Mesenchymal stem cell (in vitro differentiated cells and primary cell): ENCODE measurements at regions not wholly inside any gene's neighbourhood (a gene's known extent, or its start where the extent isn't known, plus 50 kb on each side); places are given as distances from the start of the nearest gene placed in this dataset.

Experiments used
- DNase-seq: peaks from one replicate; pipeline ENCODE4 v3.0.0-alpha.2; 2013
- H2AFZ ChIP-seq: one replicate; pipeline ENCODE4 v1.6.1; 2013; ENCODE audit warnings: low read depth, mild to moderate bottlenecking, control low read depth, inconsistent platforms, low read length, moderate library complexity
- H2AK5ac ChIP-seq: 2 replicates; pipeline ENCODE4 v1.6.1; 2013; ENCODE audit warnings: low read length, moderate library complexity, mild to moderate bottlenecking, inconsistent platforms; ENCODE audit not compliant: severe bottlenecking
- H2BK120ac ChIP-seq: one replicate; pipeline ENCODE4 v1.6.1; 2013; ENCODE audit warnings: low read depth, mild to moderate bottlenecking, inconsistent platforms, low read length, moderate library complexity
- H2BK12ac ChIP-seq, 2 experiments: one replicate each; pipeline ENCODE4 v1.6.1; 2013; ENCODE audit warnings: inconsistent platforms in 2 of 2, low read length in 2 of 2, mild to moderate bottlenecking in 2 of 2, moderate library complexity in 2 of 2, control low read depth in 1 of 2
- H2BK15ac ChIP-seq: one replicate; pipeline ENCODE4 v1.6.1; 2013; ENCODE audit warnings: mild to moderate bottlenecking, low read depth, inconsistent platforms; ENCODE audit not compliant: poor library complexity, severe bottlenecking
- H2BK5ac ChIP-seq: 2 replicates; pipeline ENCODE4 v1.6.1; 2013; ENCODE audit warnings: low read depth, mild to moderate bottlenecking, low read length, control low read depth, inconsistent platforms; ENCODE audit not compliant: poor library complexity, severe bottlenecking
- H3K14ac ChIP-seq, 2 experiments: one replicate each; pipeline ENCODE4 v1.6.1; 2013; ENCODE audit warnings: inconsistent platforms in 2 of 2, low read length in 2 of 2, control low read depth in 1 of 2, mild to moderate bottlenecking in 1 of 2, moderate library complexity in 1 of 2
- H3K18ac ChIP-seq, 2 experiments: one replicate each; pipeline ENCODE4 v1.6.1; 2013; ENCODE audit warnings: inconsistent platforms in 2 of 2, low read length in 2 of 2, control low read depth in 1 of 2, low read depth in 1 of 2, mild to moderate bottlenecking in 1 of 2
- H3K23ac ChIP-seq, 2 experiments: one replicate each; pipeline ENCODE4 v1.6.1; 2013; ENCODE audit warnings: inconsistent platforms in 2 of 2, low read length in 2 of 2, mild to moderate bottlenecking in 2 of 2, moderate library complexity in 2 of 2, control low read depth in 1 of 2
- H3K27ac ChIP-seq: 2 replicates; pipeline ENCODE4 v1.5.1; 2013; ENCODE audit warnings: mild to moderate bottlenecking, moderate library complexity, low read length, control low read depth, inconsistent platforms; ENCODE audit not compliant: poor library complexity, severe bottlenecking
- H3K27me3 ChIP-seq, 2 experiments: 2 replicates each; pipeline versions ENCODE4 v1.6.1 to v1.7.0; 2013; ENCODE audit warnings: low read length in 2 of 2, mild to moderate bottlenecking in 2 of 2, moderate library complexity in 2 of 2, control low read depth in 1 of 2, inconsistent platforms in 1 of 2; ENCODE audit not compliant: control insufficient read depth in 1 of 2, insufficient read depth in 1 of 2
- H3K36me3 ChIP-seq, 2 experiments: 2 replicates each; pipeline versions ENCODE4 v1.6.1 to v1.7.0; 2013; ENCODE audit warnings: low read length in 2 of 2, control low read depth in 1 of 2, inconsistent platforms in 1 of 2, low read depth in 1 of 2, mild to moderate bottlenecking in 1 of 2; ENCODE audit not compliant: insufficient read depth in 2 of 2, control insufficient read depth in 1 of 2
- H3K4ac ChIP-seq, 2 experiments: one replicate each; pipeline ENCODE4 v1.6.1; 2013; ENCODE audit warnings: inconsistent platforms in 2 of 2, low read length in 2 of 2, mild to moderate bottlenecking in 2 of 2, moderate library complexity in 2 of 2, control low read depth in 1 of 2, low read depth in 1 of 2
- H3K4me1 ChIP-seq: 2 replicates; pipeline ENCODE4 v1.6.1; 2013; ENCODE audit warnings: low read depth, low read length, control low read depth; ENCODE audit not compliant: control insufficient read depth, insufficient read depth
- H3K4me2 ChIP-seq: 2 replicates; pipeline ENCODE4 v1.6.1; 2013; ENCODE audit warnings: low read length, mild to moderate bottlenecking, inconsistent platforms; ENCODE audit not compliant: poor library complexity, severe bottlenecking
- H3K4me3 ChIP-seq, 2 experiments: 2 replicates each; pipeline versions ENCODE4 v1.5.1 to v1.7.0; 2013; ENCODE audit warnings: low read length in 2 of 2, mild to moderate bottlenecking in 2 of 2, control low read depth in 1 of 2, low read depth in 1 of 2; ENCODE audit not compliant: insufficient read depth in 1 of 2
- H3K79me1 ChIP-seq: replicated peaks from 2 replicates; pipeline ENCODE4 v1.6.1; 2013; ENCODE audit warnings: mild to moderate bottlenecking, control low read depth, low read length, inconsistent platforms; ENCODE audit not compliant: poor library complexity, severe bottlenecking
- H3K9ac ChIP-seq: 2 replicates; pipeline ENCODE4 v1.7.0; 2013; ENCODE audit warnings: mild to moderate bottlenecking, low read length, moderate library complexity
- H3K9me3 ChIP-seq: 2 replicates; pipeline ENCODE4 v1.7.0; 2013; ENCODE audit warnings: mild to moderate bottlenecking, low read length; ENCODE audit not compliant: control insufficient read depth
- H4K8ac ChIP-seq: one replicate; pipeline ENCODE4 v1.6.1; 2013; ENCODE audit warnings: inconsistent platforms, mild to moderate bottlenecking, low read length, moderate library complexity
- H4K91ac ChIP-seq: one replicate; pipeline ENCODE4 v1.6.1; 2013; ENCODE audit warnings: mild to moderate bottlenecking, low read length, inconsistent platforms
- WGBS: methylation state at CpG from one replicate; pipeline ENCODE4 v1.1.7; 2013; ENCODE audit warnings: mixed read lengths; 5-methylcytosine and 5-hydroxymethylcytosine counted together

DNA sequence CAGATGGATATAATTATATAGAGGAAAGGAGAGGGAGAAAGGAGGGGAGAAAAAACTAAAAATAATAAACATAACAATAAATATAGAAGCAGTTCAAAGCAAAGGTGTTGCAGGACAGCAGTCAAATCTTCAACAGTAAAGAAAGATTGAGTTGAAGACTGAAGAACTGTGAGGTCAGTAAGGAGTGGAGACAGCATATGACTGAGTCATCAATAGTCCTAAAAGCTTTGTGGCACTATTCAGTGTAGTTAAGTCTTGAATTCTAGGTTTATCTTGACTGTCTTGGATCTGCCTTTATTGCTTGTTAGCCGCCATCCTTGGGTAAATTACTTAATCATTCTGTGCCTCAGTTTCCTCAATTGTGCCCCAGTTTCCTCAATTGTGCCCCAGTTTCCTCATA lies 137.0 kb downstream of the MRPS30 start:
- Histone ChIP-seq H3K4ac (no peak overlapping the region), H2BK5ac (no peak overlapping the region), H3K14ac (no peak overlapping the region), H3K4me2 (no peak overlapping the region), H2BK15ac (no peak overlapping the region), H3K79me1 (no peaks in the 10 kb centered on the region), H2BK12ac (no peak overlapping the region), H3K4me1 (no peaks in the 10 kb centered on the region), H2AK5ac (no peak overlapping the region), H3K18ac (no peak overlapping the region), H3K23ac (no peak overlapping the region), H3K4me3 (no peak overlapping the region), H4K8ac (no peak overlapping the region), H3K9me3 (no peaks in the 10 kb centered on the region), H2AFZ (no peak overlapping the region), H4K91ac (no peak overlapping the region), H3K9ac (no peak overlapping the region), H3K27ac (no peak overlapping the region), H3K36me3 (no peaks in the 10 kb centered on the region), H3K27me3 (no peaks in the 10 kb centered on the region), H2BK120ac (no peak overlapping the region)
- DNase-seq, result no peak
- 83% methylated on average over 1 of the region's 1 CpG for WGBS

DNA sequence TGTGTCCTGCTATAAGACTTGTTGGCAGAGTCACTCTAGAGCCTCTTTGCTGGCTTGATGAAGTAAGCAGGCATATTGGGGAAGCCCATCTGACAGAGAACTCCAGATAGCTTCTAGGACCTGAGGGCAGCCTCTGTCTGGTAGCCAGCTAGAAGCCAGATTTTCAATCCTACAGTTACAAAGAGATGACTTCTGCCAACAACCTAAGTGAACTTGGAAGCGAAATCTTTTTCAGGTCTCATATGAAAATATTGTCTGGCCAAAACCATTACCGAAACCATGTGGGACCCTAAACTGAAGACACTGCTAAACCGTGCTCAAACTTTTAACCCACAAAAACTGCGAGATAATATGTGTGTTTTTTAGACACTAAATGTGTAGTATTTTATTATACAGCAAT lies 140.9 kb downstream of the MRPS30 start:
- no peaks in the 10 kb centered on the region for H3K4me1 ChIP-seq
- H3K23ac ChIP-seq, result no peak overlapping the region
- H3K4me3 ChIP-seq, result no peak overlapping the region
- no peak overlapping the region for H2AK5ac ChIP-seq
- H3K27me3 ChIP-seq, result no peaks in the 10 kb centered on the region
- 100% methylated on average over 2 of the region's 4 CpGs for WGBS
- no peak overlapping the region for H3K4ac ChIP-seq
- no peak overlapping the region for H2BK120ac ChIP-seq
- no peaks in the 10 kb centered on the region for H3K9me3 ChIP-seq
- no peak overlapping the region for H3K18ac ChIP-seq
- DNase-seq, result no peak
- no peak overlapping the region for H2BK12ac ChIP-seq
- H2AFZ ChIP-seq, result no peak overlapping the region
- H3K36me3 ChIP-seq, result no peaks in the 10 kb centered on the region
- no peak overlapping the region for H2BK15ac ChIP-seq
- no peaks in the 10 kb centered on the region for H3K79me1 ChIP-seq
- H3K9ac ChIP-seq, result no peak overlapping the region
- H4K8ac ChIP-seq, result no peak overlapping the region
- H3K14ac ChIP-seq, result no peak overlapping the region
- H3K4me2 ChIP-seq, result peak overlapping the region; percentile 16
- H3K27ac ChIP-seq, result no peak overlapping the region
- H4K91ac ChIP-seq, result no peak overlapping the region
- H2BK5ac ChIP-seq, result no peak overlapping the region

DNA sequence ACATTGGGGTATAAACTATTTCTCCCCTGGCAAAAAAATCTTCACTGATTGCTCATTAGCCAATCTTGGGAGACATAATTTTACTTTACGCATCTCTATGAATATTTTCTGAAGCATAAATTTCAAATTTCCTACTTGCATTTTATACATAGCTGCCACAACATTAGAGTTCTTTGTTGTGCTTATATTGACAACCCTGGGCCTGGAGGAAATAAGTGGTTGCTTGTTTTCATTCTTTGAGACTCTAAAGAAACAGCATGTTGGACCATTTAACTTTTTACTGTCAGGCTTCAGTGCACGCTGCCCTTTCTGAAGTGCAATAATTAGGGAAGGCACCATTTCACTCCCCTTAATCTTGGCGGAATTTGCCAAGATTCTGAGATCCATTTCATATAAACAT lies 142.6 kb downstream of the MRPS30 start:
- H2BK15ac ChIP-seq, result no peak overlapping the region
- DNase-seq, result no peak
- H3K4me1 ChIP-seq, result no peaks in the 10 kb centered on the region
- no peak overlapping the region for H2AK5ac ChIP-seq
- H2BK120ac ChIP-seq, result no peak overlapping the region
- 88% methylated on average over 3 of the region's 3 CpGs for WGBS
- no peak overlapping the region for H3K23ac ChIP-seq
- H2AFZ ChIP-seq, result no peak overlapping the region
- no peaks in the 10 kb centered on the region for H3K27me3 ChIP-seq
- H3K27ac ChIP-seq, result no peak overlapping the region
- no peak overlapping the region for H2BK5ac ChIP-seq
- no peaks in the 10 kb centered on the region for H3K79me1 ChIP-seq
- H3K9me3 ChIP-seq, result no peaks in the 10 kb centered on the region
- H4K8ac ChIP-seq, result no peak overlapping the region
- H3K4me3 ChIP-seq, result no peak overlapping the region
- H4K91ac ChIP-seq, result no peak overlapping the region
- no peak overlapping the region for H3K4ac ChIP-seq
- H3K9ac ChIP-seq, result no peak overlapping the region
- H2BK12ac ChIP-seq, result no peak overlapping the region
- H3K14ac ChIP-seq, result no peak overlapping the region
- no peaks in the 10 kb centered on the region for H3K36me3 ChIP-seq
- H3K4me2 ChIP-seq, result no peak overlapping the region
- no peak overlapping the region for H3K18ac ChIP-seq

DNA sequence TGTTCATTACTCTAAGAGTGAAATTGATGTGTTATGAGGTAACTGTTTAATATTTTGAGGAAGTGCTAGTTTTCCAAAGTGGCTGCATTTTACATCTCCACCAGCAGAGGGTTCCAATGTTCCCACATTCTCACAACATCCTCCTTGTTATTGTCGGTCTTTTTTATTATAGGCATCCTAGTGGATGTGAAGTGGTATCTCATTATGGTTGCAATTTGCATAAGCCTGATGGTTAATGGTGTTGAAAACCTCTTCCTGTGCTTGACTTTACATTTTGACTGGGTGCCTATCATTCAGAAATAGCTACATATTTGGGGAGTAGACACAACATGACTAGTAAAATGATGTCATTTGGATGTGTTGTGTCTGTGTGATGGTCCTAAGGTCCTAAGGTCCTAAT lies 143.6 kb downstream of the MRPS30 start:
- Histone ChIP-seq H3K18ac (no peak overlapping the region), H2AK5ac (no peak overlapping the region), H3K4me2 (no peak overlapping the region), H3K27ac (no peak overlapping the region), H3K4me3 (no peak overlapping the region), H3K36me3 (no peaks in the 10 kb centered on the region), H2AFZ (no peak overlapping the region), H3K27me3 (no peaks in the 10 kb centered on the region), H2BK12ac (no peak overlapping the region), H2BK15ac (no peak overlapping the region), H3K4me1 (no peaks in the 10 kb centered on the region), H2BK5ac (no peak overlapping the region), H3K4ac (no peak overlapping the region), H4K91ac (no peak overlapping the region), H2BK120ac (no peak overlapping the region), H3K23ac (no peak overlapping the region), H3K14ac (no peak overlapping the region), H3K9me3 (no peaks in the 10 kb centered on the region), H3K9ac (no peak overlapping the region), H3K79me1 (no peaks in the 10 kb centered on the region), H4K8ac (no peak overlapping the region)
- DNase-seq, result peak; percentile 62
- 25% methylated on average over 1 of the region's 1 CpG for WGBS
